ENCODE measurements at regions not wholly inside any gene's neighbourhood (a gene's known extent, or its start where the extent isn't known, plus 50 kb on each side); places are given as distances from the start of the nearest gene placed in this dataset.

DNA sequence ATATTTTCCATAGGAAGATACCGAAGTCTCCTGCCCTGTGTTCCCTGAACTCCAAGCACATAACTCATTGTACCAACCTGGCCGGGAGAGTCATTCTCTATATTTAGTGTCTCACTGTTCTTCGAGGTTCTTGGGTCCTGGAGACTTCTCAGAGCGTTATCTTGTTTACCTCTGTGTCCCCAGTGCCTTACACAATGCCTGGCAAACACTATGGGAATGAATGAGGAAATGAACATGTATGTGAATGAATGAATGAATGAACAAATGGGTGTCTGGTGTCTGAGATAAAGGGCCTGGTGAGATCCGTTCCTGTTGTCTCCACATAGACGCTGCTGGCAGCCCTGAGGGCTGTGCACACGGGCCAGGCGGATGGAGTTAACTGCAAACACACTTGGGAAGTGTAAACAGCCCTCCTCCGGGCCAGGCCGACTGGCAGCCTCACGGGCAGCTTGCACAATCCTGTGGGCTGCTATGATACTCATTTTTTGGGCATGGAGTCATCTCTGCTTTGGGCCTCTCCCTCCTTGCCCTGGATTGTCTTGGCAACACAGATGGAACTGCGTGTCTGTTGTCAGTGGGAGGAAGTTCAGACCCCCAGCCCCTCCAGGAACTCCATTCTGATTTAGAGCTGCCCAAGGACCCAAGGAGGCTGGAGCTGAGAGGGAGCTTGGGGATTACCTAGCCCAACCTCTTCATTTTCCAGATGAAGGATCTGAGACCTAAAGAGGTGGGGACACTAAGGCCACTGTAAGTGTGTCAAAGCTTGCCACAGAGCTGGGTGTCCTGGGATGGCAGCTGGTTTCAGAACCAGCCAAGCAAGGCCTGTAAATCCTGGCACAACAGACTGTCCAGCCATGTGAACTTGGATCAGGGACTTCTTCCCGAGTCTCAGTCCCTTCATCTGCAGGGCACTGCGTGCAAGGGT is 124.4 kb downstream of the INHBB start:
- Histone ChIP-seq H2AFZ (ENCODE audit: low read length) (peak overlapping the region; percentile 75), H3K27ac (ENCODE audit: insufficient read depth, low read length) (peak overlapping the region; percentile 93), H3K4me2 (ENCODE audit: extremely low read depth, insufficient read depth, low read length) (peak overlapping the region; percentile 48), H3K36me3 (ENCODE audit: control insufficient read depth, insufficient read depth, low read length) (no peaks in the 10 kb centered on the region), H3K79me2 (ENCODE audit: control insufficient read depth, insufficient read depth, low read length) (no peaks in the 10 kb centered on the region), H3K4me3 (replicated peaks in 1 of 4; ENCODE audit: control extremely low read depth in 1 of 4, insufficient read depth in 1 of 4, low read depth in 3 of 4, low read length in 4 of 4) (no peak overlapping the region), H4K20me1 (ENCODE audit: control insufficient read depth, extremely low read depth, insufficient read depth, low read length) (no peaks in the 10 kb centered on the region), H3K9me3 (ENCODE audit: control insufficient read depth, insufficient read depth, low read depth, low read length) (no peaks in the 10 kb centered on the region), H3K4me1 (ENCODE audit: control insufficient read depth, extremely low read depth, insufficient read depth, low read length) (peaks cover 16% of the 10 kb centered on the region), H3K27me3 (ENCODE audit: control insufficient read depth, insufficient read depth, low read length) (no peaks in the 10 kb centered on the region), H3K9ac (ENCODE audit: insufficient read depth, low read length) (peak overlapping the region; percentile 8)
- no peak for TF ChIP-seq EZH2 (IDR thresholded peaks at IDR 0.05; ENCODE audit: low read length, missing control alignments)
- TF ChIP-seq, protein P1, sequence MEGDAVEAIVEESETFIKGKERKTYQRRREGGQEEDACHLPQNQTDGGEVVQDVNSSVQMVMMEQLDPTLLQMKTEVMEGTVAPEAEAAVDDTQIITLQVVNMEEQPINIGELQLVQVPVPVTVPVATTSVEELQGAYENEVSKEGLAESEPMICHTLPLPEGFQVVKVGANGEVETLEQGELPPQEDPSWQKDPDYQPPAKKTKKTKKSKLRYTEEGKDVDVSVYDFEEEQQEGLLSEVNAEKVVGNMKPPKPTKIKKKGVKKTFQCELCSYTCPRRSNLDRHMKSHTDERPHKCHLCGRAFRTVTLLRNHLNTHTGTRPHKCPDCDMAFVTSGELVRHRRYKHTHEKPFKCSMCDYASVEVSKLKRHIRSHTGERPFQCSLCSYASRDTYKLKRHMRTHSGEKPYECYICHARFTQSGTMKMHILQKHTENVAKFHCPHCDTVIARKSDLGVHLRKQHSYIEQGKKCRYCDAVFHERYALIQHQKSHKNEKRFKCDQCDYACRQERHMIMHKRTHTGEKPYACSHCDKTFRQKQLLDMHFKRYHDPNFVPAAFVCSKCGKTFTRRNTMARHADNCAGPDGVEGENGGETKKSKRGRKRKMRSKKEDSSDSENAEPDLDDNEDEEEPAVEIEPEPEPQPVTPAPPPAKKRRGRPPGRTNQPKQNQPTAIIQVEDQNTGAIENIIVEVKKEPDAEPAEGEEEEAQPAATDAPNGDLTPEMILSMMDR (conservative IDR thresholded peaks at IDR 0.05 in 1 of 2, IDR thresholded peaks at IDR 0.05 in 1 of 2; ENCODE audit: low read depth in 1 of 2, low read length in 2 of 2) = no peak
- DNase-seq (ENCODE audit: low read depth in 2 of 2) = peak; percentile 91 to 97

DNA sequence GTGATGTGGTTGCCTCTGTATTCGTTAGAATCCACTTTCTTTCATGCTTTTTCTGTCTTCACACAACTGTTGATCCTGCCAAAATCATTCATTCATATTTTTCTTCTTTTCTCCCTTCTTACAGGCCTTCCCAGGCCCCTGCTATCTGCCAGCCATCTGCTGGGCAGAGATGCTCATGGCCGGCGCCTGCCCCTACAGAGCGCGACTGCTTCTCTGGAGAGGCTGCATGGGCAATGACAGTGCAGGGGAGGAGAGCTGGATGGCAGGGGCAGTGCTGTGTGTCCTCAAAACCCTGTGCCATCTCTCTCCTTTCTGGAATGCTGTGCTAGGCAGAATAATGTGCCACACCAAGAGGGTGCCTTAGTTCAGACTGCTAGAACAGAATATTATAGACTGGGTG is 125.2 kb downstream of the INHBB start:
- H3K9ac ChIP-seq (ENCODE audit: insufficient read depth, low read length) = no peak overlapping the region
- no peaks in the 10 kb centered on the region for H3K36me3 ChIP-seq (ENCODE audit: control insufficient read depth, insufficient read depth, low read length)
- TF ChIP-seq EZH2 (IDR thresholded peaks at IDR 0.05; ENCODE audit: low read length, missing control alignments) = no peak
- TF ChIP-seq, protein P1 (conservative IDR thresholded peaks at IDR 0.05 in 1 of 2, IDR thresholded peaks at IDR 0.05 in 1 of 2; ENCODE audit: low read depth in 1 of 2, low read length in 2 of 2) = no peak
- no peak overlapping the region for H3K4me3 ChIP-seq (replicated peaks in 1 of 4; ENCODE audit: control extremely low read depth in 1 of 4, insufficient read depth in 1 of 4, low read depth in 3 of 4, low read length in 4 of 4)
- no peaks in the 10 kb centered on the region for H3K9me3 ChIP-seq (ENCODE audit: control insufficient read depth, insufficient read depth, low read depth, low read length)
- H3K79me2 ChIP-seq (ENCODE audit: control insufficient read depth, insufficient read depth, low read length) = no peaks in the 10 kb centered on the region
- peak overlapping the region; percentile 93 for H3K27ac ChIP-seq (ENCODE audit: insufficient read depth, low read length)
- peaks cover 16% of the 10 kb centered on the region for H3K4me1 ChIP-seq (ENCODE audit: control insufficient read depth, extremely low read depth, insufficient read depth, low read length)
- no peak for DNase-seq (ENCODE audit: low read depth in 2 of 2)
- H4K20me1 ChIP-seq (ENCODE audit: control insufficient read depth, extremely low read depth, insufficient read depth, low read length) = no peaks in the 10 kb centered on the region
- no peak overlapping the region for H2AFZ ChIP-seq (ENCODE audit: low read length)
- H3K27me3 ChIP-seq (ENCODE audit: control insufficient read depth, insufficient read depth, low read length) = no peaks in the 10 kb centered on the region
- no peak overlapping the region for H3K4me2 ChIP-seq (ENCODE audit: extremely low read depth, insufficient read depth, low read length)

DNA sequence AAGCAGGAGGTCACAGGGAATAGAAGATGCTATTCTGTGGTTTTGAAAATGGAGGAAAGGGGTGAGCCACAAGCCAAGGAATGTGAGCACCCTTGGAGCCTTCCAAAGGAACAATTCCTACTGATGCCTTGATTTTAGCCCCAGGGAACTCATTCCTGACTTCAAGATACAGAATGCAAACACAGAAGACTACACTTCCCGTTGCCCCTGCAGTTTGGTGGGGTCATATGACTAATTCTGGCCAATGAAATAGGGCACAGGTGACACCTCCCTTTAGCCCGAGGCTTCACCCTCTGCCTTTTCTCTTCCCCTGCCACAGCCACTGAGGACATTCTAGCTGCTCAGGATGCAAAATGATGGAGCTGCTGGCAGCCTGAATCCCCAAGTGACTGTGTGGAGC is 126.1 kb downstream of the INHBB start:
- TF ChIP-seq EZH2 (IDR thresholded peaks at IDR 0.05; ENCODE audit: low read length, missing control alignments) = no peak
- TF ChIP-seq, protein P1 (conservative IDR thresholded peaks at IDR 0.05 in 1 of 2, IDR thresholded peaks at IDR 0.05 in 1 of 2; ENCODE audit: low read depth in 1 of 2, low read length in 2 of 2) = no peak
- no peaks in the 10 kb centered on the region for H3K79me2 ChIP-seq (ENCODE audit: control insufficient read depth, insufficient read depth, low read length)

More for the DNA sequence above, 126.1 kb downstream of the INHBB start:
- DNase-seq (ENCODE audit: low read depth in 2 of 2) = no peak
- no peaks in the 10 kb centered on the region for H3K27me3 ChIP-seq (ENCODE audit: control insufficient read depth, insufficient read depth, low read length)
- peaks cover 16% of the 10 kb centered on the region for H3K4me1 ChIP-seq (ENCODE audit: control insufficient read depth, extremely low read depth, insufficient read depth, low read length)
- no peak overlapping the region for H3K27ac ChIP-seq (ENCODE audit: insufficient read depth, low read length)
- no peak overlapping the region for H3K9ac ChIP-seq (ENCODE audit: insufficient read depth, low read length)
- no peak overlapping the region for H3K4me3 ChIP-seq (replicated peaks in 1 of 4; ENCODE audit: control extremely low read depth in 1 of 4, insufficient read depth in 1 of 4, low read depth in 3 of 4, low read length in 4 of 4)
- H3K9me3 ChIP-seq (ENCODE audit: control insufficient read depth, insufficient read depth, low read depth, low read length) = no peaks in the 10 kb centered on the region
- H3K36me3 ChIP-seq (ENCODE audit: control insufficient read depth, insufficient read depth, low read length) = no peaks in the 10 kb centered on the region
- no peak overlapping the region for H3K4me2 ChIP-seq (ENCODE audit: extremely low read depth, insufficient read depth, low read length)
- H4K20me1 ChIP-seq (ENCODE audit: control insufficient read depth, extremely low read depth, insufficient read depth, low read length) = no peaks in the 10 kb centered on the region
- no peak overlapping the region for H2AFZ ChIP-seq (ENCODE audit: low read length)
